GM21367 (cell line): ENCODE measurements at regions not wholly inside any gene's neighbourhood (a gene's known extent, or its start where the extent isn't known, plus 50 kb on each side); places are given as distances from the start of the nearest gene placed in this dataset.

Experiments used
- ATAC-seq: cut with Tn5 transposase; IDR thresholded peaks from one replicate; pipeline ENCODE4 v1.9.1; 2021; ENCODE audit not compliant: unreplicated experiment

- ATAC-seq, result no peak
Observed at GRCh38 chr14:101705733-101706508, 55.6 kb upstream of the PPP2R5C start.

DNA sequence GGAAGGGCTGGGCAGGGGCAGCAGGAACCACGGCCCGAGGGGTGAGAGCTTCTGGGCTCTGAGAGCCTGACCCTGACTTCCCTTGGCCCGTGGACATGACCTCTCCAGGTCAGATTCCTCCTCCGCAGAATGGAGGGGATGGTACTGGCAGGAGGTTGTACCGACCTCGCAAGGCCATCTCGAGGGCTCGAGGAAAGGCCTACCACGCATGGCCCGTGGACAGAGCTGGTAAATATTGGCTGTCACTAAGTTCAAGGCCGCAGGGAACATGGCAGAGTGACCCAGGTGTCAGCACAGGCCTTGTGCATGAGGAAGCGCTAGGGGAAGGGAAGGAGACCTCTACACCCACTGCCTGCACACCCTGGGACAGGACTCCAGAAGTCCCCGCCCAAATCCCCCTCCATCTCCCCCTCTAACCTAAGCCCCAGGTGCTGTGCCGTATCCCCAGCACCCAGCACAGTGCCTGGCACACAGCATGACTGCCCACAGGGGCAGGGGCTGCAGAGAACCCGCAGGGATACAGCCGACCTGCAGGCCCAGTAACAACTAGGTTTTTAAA, 54.9 kb upstream of the PPP2R5C start:
- ATAC-seq, result no peak

DNA sequence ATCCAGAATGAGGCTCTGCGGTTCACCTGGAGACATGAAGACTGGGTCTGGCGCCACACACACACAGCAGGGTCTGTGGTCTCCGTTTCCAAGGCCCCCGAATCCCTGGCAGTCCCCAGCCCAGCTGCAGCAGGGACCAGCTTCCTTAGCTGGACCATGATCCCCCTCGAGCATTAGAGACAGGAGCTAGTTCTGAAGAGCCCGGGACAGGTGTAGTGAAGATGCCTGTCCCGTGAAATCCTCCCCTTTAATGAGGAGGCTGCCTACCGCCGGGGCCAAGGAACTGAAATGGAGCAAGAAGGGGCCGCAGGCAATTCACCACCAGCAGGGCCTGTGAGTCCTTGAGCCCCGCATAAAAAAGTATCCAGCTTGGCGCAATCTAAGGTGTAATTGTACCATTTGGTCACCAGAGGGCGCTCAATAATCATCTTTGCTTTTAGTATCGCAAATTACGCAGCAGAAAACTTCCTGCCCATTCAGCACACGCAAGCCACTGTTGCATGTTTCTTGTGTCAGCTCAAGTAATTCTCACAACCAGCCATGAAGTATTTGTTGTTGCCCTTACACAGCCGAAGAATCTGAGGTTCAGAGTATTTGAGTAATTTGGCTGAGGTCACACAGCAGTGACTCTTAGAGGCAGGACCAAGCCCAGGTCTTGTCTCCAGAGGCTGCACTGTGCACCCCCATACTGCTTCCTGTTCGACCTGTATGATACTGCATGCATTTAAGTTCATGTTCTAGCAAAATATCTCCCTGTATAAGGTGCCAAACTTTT, 54.3 kb upstream of the PPP2R5C start:
- ATAC-seq, result no peak

DNA sequence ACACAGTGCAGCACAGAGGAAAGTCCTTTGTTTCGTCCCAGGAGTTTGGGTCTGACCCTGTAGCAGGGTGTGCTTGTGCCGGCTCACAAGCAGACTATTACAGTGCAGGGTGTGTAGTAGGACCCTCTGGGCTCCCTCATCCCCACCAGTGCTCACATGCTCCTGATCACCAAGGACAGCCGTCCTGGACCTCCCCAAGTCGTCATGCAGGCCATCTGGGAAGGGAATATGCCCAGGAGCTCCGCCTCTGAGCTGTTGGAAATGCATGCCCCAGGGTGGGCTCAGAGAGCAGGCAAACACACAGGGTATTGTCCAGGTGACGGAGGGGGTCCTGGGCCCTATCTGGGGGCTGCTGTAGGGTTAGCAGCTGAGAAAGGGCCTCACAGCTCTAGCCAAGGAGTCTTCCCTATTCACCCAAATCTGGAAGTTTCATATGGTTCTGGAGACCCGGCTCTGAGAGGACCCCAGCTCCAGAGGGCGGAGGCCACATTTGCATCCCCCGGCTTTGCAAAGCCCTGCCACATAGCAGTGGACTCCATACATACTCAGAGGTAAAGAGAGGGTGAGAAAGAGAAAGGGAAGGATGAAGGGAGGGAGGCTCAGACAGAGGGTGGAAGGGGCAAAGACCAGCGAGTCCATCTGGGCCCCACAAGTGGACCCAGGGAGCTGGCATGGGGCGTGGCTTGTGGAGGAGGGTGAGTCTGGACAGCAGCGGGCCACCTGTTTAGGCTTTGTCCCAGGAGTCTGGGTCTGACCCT, 53.5 kb upstream of the PPP2R5C start:
- no peak for ATAC-seq

- no peak for ATAC-seq
Observed at GRCh38 chr14:101708853-101709532, 52.5 kb upstream of the PPP2R5C start.

DNA sequence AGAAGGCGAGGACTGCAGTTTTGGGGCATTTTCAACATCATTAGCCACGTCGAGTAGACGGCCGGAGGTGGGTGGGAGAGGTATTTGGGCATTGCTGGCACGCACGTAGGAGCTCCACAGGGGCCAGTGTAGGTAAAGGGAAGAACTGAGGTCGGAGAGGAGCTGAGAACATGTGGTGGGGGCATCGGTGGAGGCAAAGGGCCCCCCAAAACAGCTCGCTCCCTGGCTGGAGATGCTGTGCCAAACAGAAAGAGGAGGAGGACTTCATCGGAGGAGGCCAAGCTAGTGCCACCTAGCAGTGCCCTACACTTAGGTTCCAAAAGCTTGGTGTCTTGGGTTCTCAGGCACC, 52.0 kb upstream of the PPP2R5C start:
- no peak for ATAC-seq

GRCh38 chr14:101709962-101710931, 51.3 kb upstream of the PPP2R5C start:
- no peak for ATAC-seq

- no peak for ATAC-seq
Observed at GRCh38 chr14:101711041-101711856, 50.3 kb upstream of the PPP2R5C start.
